Uterus (tissue), 2 donors: ENCODE measurements at regions not wholly inside any gene's neighbourhood (a gene's known extent, or its start where the extent isn't known, plus 50 kb on each side); places are given as distances from the start of the nearest gene placed in this dataset.

Source experiments
- POLR2A ChIP-seq, 2 donors: fragments of 450-650 bp; IDR thresholded peaks; one replicate each; pipeline ENCODE4 v1.6.1; 2016; ENCODE audit warnings: antibody characterized with exemption in 2 of 2, mild to moderate bottlenecking in 1 of 2, moderate library complexity in 1 of 2
- TF ChIP-seq, protein P1 (sequence below), 4 experiments: fragments of 200-600 bp in 2 of 4; fragments of 450-650 bp in 2 of 4; sonication (generic) in 2 of 4; IDR thresholded peaks; one replicate each; pipeline ENCODE4 v1.5.1; 2016 to 2019; ENCODE audit warnings: antibody characterized with exemption in 4 of 4, mild to moderate bottlenecking in 2 of 4, moderate library complexity in 1 of 4

DNA sequence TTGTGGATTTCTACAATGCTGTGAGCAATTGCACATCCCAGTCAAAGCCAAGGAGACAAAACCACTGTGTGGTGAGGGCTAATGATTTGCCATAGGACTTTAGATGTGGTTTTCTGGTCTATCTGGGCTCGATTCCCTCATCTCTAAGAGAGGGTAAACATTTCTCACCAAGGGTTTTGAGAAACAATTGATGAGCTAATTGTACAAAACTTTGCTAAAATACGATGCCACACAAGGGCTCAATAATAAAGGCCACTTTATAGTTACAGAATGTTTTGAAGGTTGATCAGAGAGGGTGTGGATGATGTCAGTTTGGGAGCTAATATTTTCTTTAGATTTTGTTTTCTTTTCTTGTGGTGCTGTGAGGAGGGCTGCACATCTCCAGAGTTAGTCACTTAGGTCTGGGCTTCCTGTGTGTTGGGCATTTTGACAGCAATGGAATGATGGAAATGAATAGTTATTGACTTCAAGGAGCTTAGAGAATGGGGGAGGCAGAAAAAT, 60.8 kb upstream of the SLC38A4 start:
- TF ChIP-seq POLR2A (IDR thresholded peaks at IDR 0.05): no peak
- TF ChIP-seq, protein P1, sequence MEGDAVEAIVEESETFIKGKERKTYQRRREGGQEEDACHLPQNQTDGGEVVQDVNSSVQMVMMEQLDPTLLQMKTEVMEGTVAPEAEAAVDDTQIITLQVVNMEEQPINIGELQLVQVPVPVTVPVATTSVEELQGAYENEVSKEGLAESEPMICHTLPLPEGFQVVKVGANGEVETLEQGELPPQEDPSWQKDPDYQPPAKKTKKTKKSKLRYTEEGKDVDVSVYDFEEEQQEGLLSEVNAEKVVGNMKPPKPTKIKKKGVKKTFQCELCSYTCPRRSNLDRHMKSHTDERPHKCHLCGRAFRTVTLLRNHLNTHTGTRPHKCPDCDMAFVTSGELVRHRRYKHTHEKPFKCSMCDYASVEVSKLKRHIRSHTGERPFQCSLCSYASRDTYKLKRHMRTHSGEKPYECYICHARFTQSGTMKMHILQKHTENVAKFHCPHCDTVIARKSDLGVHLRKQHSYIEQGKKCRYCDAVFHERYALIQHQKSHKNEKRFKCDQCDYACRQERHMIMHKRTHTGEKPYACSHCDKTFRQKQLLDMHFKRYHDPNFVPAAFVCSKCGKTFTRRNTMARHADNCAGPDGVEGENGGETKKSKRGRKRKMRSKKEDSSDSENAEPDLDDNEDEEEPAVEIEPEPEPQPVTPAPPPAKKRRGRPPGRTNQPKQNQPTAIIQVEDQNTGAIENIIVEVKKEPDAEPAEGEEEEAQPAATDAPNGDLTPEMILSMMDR (IDR thresholded peaks at IDR 0.05): no peak
